ENCODE measurements at regions not wholly inside any gene's neighbourhood (a gene's known extent, or its start where the extent isn't known, plus 50 kb on each side); places are given as distances from the start of the nearest gene placed in this dataset.

- Histone ChIP-seq H3K4me3 (replicated peaks in 1 of 3; ENCODE audit: insufficient read depth in 1 of 3, low read depth in 2 of 3, low read length in 3 of 3) (no peak overlapping the region), H3K36me3 (replicated peaks in 1 of 2; ENCODE audit: control insufficient read depth in 1 of 2, insufficient read depth in 2 of 2, low read length in 2 of 2) (no peaks in the 10 kb centered on the region), H3K9ac (ENCODE audit: insufficient read depth, low read depth, low read length) (no peak overlapping the region), H2AFZ (ENCODE audit: low read length) (no peak overlapping the region), H3K27me3 (ENCODE audit: control insufficient read depth in 1 of 2, insufficient read depth in 2 of 2, low read length in 2 of 2) (peaks cover 3 to 21% of the 10 kb centered on the region in 2 experiments; a peak in 4 of 5 replicates), H3K4me1 (ENCODE audit: insufficient read depth, low read length) (no peaks in the 10 kb centered on the region), H3K79me2 (ENCODE audit: insufficient read depth, low read length) (no peaks in the 10 kb centered on the region), H3K27ac (ENCODE audit: extremely low read length, insufficient read depth, low read length) (no peak overlapping the region), H3K9me3 (ENCODE audit: low read length) (0 out of 2 replicates have a peak, but pooled peaks cover 7% of the 10 kb centered on the region), H4K20me1 (ENCODE audit: insufficient read depth, low read length) (no peaks in the 10 kb centered on the region), H3K4me2 (ENCODE audit: low read depth, low read length) (no peak overlapping the region)
- FAIRE-seq (peak; percentile 60), DNase-seq (ENCODE audit: low spot score) (peak; percentile 56), ATAC-seq (peak; percentile 90)
- ChIA-PET CTCF (ENCODE audit: low intra/inter-chr PET ratio, low total read pairs) (interaction anchor here (1.2 to 3.0 kb wide), 4 partner anchors 247 to 528 kb away, joined by 4 to 22 read pairs (median 14); no protein-coding TSS in a partner anchor), POLR2A (no interaction called here)
- intact Hi-C loops (cut with micrococcal nuclease; ENCODE audit: unreplicated experiment): loop anchor here (5.0 kb wide), 2 partner anchors 305 to 360 kb away; no protein-coding TSS in a partner anchor
- no TSS peak for BruUV-seq (replicated peaks)
- 3% methylated on average over 11 of the region's 15 CpGs for WGBS (ENCODE audit: low lambda C conversion rate)
- in situ Hi-C loops (cut with HindIII; ENCODE audit: extremely low pct_ligation_motif_present, low pct_unique_long_range_greater_than_20kb): loop anchor here (10.0 to 25.0 kb wide), 2 partner anchors 312 to 520 kb away; partner anchors contain the start of gene SDK2
- no peak for TF ChIP-seq ZBTB1 (CRISPR knock-in tag; IDR thresholded peaks at IDR 0.05; ENCODE audit: borderline replicate concordance)
- no peak for TF ChIP-seq CHD2 (IDR thresholded peaks at IDR 0.05; ENCODE audit: low read depth, low read length)
- TF ChIP-seq RFXANK (CRISPR knock-in tag; IDR thresholded peaks at IDR 0.05): no peak
- no peak for TF ChIP-seq POGK (CRISPR knock-in tag; conservative IDR thresholded peaks at IDR 0.05)
- TF ChIP-seq MAX (IDR thresholded peaks at IDR 0.05): no peak
- TF ChIP-seq ZNF441 (CRISPR knock-in tag; IDR thresholded peaks at IDR 0.05; ENCODE audit: borderline replicate concordance): no peak
- TF ChIP-seq CBX1 (IDR thresholded peaks at IDR 0.05; ENCODE audit: low read depth): no peak
- TF ChIP-seq ZFP36L2 (CRISPR knock-in tag; IDR thresholded peaks at IDR 0.05): no peak
- no peak for TF ChIP-seq NFE2L2 (IDR thresholded peaks at IDR 0.05; ENCODE audit: low read length)
- no peak for TF ChIP-seq ZBTB21 (CRISPR knock-in tag; IDR thresholded peaks at IDR 0.05)
- no peak for TF ChIP-seq PRMT3 (CRISPR knock-in tag; IDR thresholded peaks at IDR 0.05; ENCODE audit: borderline replicate concordance, low read depth)
- TF ChIP-seq THAP8 (CRISPR knock-in tag; IDR thresholded peaks at IDR 0.05; ENCODE audit: borderline replicate concordance): no peak
- TF ChIP-seq FLYWCH1 (CRISPR knock-in tag; IDR thresholded peaks at IDR 0.05): no peak
- no peak for TF ChIP-seq ZFP1 (CRISPR knock-in tag; IDR thresholded peaks at IDR 0.05)
- TF ChIP-seq ZNF253 (CRISPR knock-in tag; IDR thresholded peaks at IDR 0.05; ENCODE audit: borderline replicate concordance): no peak
Measured at GRCh38 chr17:73956595-73957465, 246.6 kb upstream of the RPL38 start.

All from HepG2 (cell line).